ENCODE measurements at regions not wholly inside any gene's neighbourhood (a gene's known extent, or its start where the extent isn't known, plus 50 kb on each side); places are given as distances from the start of the nearest gene placed in this dataset.
"Not testable (repeated sequence)": the region's sequence is repeated elsewhere in the genome, so short reads cannot be mapped to it uniquely, and the experiment has no call there.

- H3F3A ChIP-seq (ENCODE audit: insufficient read depth, low read length, poor library complexity, severe bottlenecking) = no peaks in the 10 kb centered on the region
- H3K4me3 ChIP-seq (ENCODE audit: low read length) = no peak overlapping the region
- H3K9me3 ChIP-seq (ENCODE audit: low read length) = no peaks in the 10 kb centered on the region
- no peaks in the 10 kb centered on the region for H3K79me2 ChIP-seq (replicated peaks; ENCODE audit: insufficient read depth, low read length)
- no peak overlapping the region for H3K9ac ChIP-seq (ENCODE audit: low read length)
- H3K27ac ChIP-seq (ENCODE audit: low read length) = no peak overlapping the region
- H3K4me2 ChIP-seq (ENCODE audit: low read length) = no peak overlapping the region
- no peak overlapping the region for H2AFZ ChIP-seq (ENCODE audit: low read depth, low read length)
- H3K27me3 ChIP-seq (ENCODE audit: insufficient read depth, low read depth, low read length) = no peaks in the 10 kb centered on the region
- no peaks in the 10 kb centered on the region for H4K20me1 ChIP-seq (ENCODE audit: insufficient read depth)
- H3K36me3 ChIP-seq (ENCODE audit: insufficient read depth, low read length) = no peaks in the 10 kb centered on the region
- no peaks in the 10 kb centered on the region for H3K9me2 ChIP-seq (ENCODE audit: insufficient read depth, low read length)
- no peak for TF ChIP-seq EZH2 (IDR thresholded peaks at IDR 0.05; ENCODE audit: borderline replicate concordance, insufficient read depth, low read length, poor library complexity, severe bottlenecking)
- no peak for TF ChIP-seq MXI1 (conservative IDR thresholded peaks at IDR 0.05; ENCODE audit: poor library complexity, severe bottlenecking)
Observed at GRCh38 chr5:176754376-176754973, 55.9 kb upstream of the UNC5A start.

DNA sequence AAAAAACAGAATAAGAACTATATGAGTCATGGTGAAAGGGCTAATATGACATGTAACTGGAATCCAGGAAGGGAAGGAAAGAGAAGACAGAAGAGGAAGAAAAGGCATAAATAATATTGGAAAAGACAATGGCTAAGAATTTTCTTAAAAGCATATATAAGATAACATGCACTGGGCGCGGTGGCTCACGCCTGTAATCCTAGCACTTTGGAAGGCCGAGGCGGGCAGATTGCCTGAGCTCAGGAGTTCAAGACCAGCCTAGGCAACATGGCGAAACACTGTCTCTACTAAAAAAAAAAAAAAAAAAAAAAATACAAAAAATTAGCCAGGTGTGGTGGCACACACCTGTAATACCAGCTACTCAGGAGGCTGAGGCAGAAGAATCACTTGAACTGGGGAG is 54.8 kb upstream of the UNC5A start:
- not testable (repeated sequence) for H3F3A ChIP-seq (ENCODE audit: insufficient read depth, low read length, poor library complexity, severe bottlenecking); H3K36me3 ChIP-seq (ENCODE audit: insufficient read depth, low read length)

GRCh38 chr5:176757569-176757968 is 52.8 kb upstream of the UNC5A start:
- not testable (repeated sequence) for H3K27me3 ChIP-seq (ENCODE audit: insufficient read depth, low read depth, low read length); H4K20me1 ChIP-seq (ENCODE audit: insufficient read depth); H3K4me3 ChIP-seq (ENCODE audit: low read length); H3K27ac ChIP-seq (ENCODE audit: low read length); H3F3A ChIP-seq (ENCODE audit: insufficient read depth, low read length, poor library complexity, severe bottlenecking); H3K9me3 ChIP-seq (ENCODE audit: low read length); H3K9ac ChIP-seq (ENCODE audit: low read length); H2AFZ ChIP-seq (ENCODE audit: low read depth, low read length); H3K4me2 ChIP-seq (ENCODE audit: low read length); H3K79me2 ChIP-seq (replicated peaks; ENCODE audit: insufficient read depth, low read length); H3K9me2 ChIP-seq (ENCODE audit: insufficient read depth, low read length); H3K36me3 ChIP-seq (ENCODE audit: insufficient read depth, low read length)

More for the DNA sequence above, 54.8 kb upstream of the UNC5A start:
- H3K4me2 ChIP-seq (ENCODE audit: low read length); H4K20me1 ChIP-seq (ENCODE audit: insufficient read depth); H3K27ac ChIP-seq (ENCODE audit: low read length); H3K4me3 ChIP-seq (ENCODE audit: low read length); H3K79me2 ChIP-seq (replicated peaks; ENCODE audit: insufficient read depth, low read length); H3K9me2 ChIP-seq (ENCODE audit: insufficient read depth, low read length); H2AFZ ChIP-seq (ENCODE audit: low read depth, low read length); H3K27me3 ChIP-seq (ENCODE audit: insufficient read depth, low read depth, low read length); H3K9ac ChIP-seq (ENCODE audit: low read length); H3K9me3 ChIP-seq (ENCODE audit: low read length): not testable (repeated sequence)

Data from neural cell (in vitro differentiated cells).